Fibroblast of villous mesenchyme (primary cell): ENCODE measurements at regions not wholly inside any gene's neighbourhood (a gene's known extent, or its start where the extent isn't known, plus 50 kb on each side); places are given as distances from the start of the nearest gene placed in this dataset.
"Not testable (repeated sequence)": the region's sequence is repeated elsewhere in the genome, so short reads cannot be mapped to it uniquely, and the experiment has no call there.

Experiments
- DNase-seq: peaks from one replicate; pipeline ENCODE4 v3.0.0-alpha.2; 2010; ENCODE audit warnings: low read depth
- H3K4me3 ChIP-seq: 2 replicates; pipeline ENCODE4 v1.5.1; 2011; ENCODE audit warnings: low read depth, mild to moderate bottlenecking, low read length
- CTCF ChIP-seq: IDR thresholded peaks from 2 replicates; pipeline ENCODE4 v1.5.1; 2012; ENCODE audit warnings: low read depth, mild to moderate bottlenecking, low read length; ENCODE audit not compliant: insufficient read depth

DNA sequence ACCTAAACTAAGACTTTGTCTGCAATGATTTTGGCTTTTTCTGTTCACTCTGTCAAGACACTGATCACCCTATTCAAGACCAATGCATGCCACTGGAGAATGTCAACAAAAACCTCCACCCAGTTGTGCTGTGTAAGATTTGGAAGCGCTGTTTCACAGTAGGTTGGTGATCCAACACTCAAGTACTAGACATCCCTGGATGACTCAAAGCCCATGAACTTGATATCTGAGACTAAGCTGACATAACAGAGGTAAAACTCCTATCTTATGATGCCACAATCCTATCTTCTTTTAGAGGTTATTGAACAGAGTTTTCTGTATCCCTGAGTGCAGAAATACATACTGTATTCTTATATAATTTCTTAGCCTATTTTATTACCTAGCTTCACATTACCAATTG, 251.3 kb upstream of the ETAA1 start:
- DNase-seq, result no peak
- TF ChIP-seq CTCF, result no peak
- H3K4me3 ChIP-seq, result no peak overlapping the region

DNA sequence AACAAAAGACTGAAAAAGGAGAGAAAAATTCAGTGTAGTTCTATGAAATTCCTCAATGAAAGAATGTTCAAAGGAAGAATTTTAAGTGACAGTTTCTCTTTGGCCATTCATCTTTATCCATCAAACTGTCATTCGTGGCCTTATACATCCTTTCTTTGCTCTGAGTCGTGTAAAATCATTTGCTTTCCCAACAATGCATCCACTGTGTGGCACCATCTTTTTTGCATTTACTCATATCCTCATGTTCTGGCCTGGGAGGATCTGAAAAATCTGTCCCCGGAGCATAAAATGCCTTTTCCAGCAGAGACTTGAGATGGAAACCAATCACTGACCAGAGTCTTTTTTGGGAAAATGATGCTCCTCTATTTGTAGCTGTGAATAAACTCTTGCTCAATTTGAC, 240.3 kb upstream of the ETAA1 start:
- H3K4me3 ChIP-seq, result no peak overlapping the region
- no peak for DNase-seq
- TF ChIP-seq CTCF, result no peak

DNA sequence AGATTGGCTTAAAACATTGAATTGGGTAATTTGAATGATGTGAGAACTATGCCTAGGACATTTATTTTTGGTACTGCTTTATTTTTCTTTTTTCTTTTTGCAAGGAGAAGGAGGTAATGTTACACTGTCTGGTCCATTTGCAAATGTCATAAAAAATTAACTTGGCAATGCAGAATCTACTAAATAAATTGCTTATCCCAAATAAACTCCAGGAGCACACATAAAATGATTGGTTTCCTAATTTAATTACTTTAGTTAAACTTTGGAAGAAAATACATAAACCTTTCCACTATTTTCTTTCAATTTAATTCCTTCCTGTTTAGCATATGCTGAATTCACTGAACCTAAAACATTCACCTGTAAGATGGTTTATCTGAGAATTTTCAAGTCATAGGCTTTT, 238.4 kb upstream of the ETAA1 start:
- H3K4me3 ChIP-seq, result no peak overlapping the region
- no peak for DNase-seq
- no peak for TF ChIP-seq CTCF

- DNase-seq, result peak; percentile 65
- TF ChIP-seq CTCF, result no peak
- H3K4me3 ChIP-seq, result no peak overlapping the region
Observed at GRCh38 chr2:67159929-67160328, 237.2 kb upstream of the ETAA1 start.

DNA sequence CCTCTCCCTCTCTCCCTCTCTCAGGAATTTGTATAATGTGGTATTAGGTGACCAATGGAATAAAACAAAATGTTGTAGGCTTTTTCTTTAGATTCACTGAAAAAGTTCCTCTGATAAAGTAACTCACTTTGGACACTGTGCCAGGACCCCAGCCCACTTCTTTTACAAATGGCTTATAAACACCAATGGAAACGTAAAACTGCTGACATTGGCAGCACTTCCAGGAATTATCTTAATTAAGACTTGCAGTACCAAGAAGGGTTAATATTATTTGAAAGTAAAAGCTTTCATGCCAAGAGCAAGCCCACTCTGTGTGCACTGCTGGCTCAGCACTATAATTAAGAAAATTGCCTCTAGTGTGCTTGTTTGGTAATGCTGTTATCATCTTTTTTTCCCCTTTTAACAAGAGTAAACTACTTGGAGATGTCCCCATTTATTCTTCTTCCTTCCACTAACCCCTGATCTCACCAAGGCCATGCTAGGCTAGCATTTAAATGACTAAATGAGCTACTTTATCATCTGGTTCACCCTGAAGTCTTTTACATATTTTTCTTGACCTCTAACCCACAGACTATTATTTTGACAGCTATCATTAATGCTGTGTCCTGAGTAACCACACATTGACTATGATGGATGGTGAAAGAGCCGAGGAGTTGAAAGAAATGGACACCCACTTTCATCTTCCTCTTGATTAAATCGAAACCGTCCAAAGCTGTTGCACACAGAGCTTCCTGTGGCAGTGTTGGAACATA, 232.2 kb upstream of the ETAA1 start:
- TF ChIP-seq CTCF, result no peak
- H3K4me3 ChIP-seq, result no peak overlapping the region
- no peak for DNase-seq

GRCh38 chr2:67165523-67165990, 231.6 kb upstream of the ETAA1 start:
- DNase-seq, result no peak
- no peak overlapping the region for H3K4me3 ChIP-seq
- no peak for TF ChIP-seq CTCF

GRCh38 chr2:67166511-67166910, 230.6 kb upstream of the ETAA1 start:
- not testable (repeated sequence) for DNase-seq

More at GRCh38 chr2:67166511-67166910, 230.6 kb upstream of the ETAA1 start:
- H3K4me3 ChIP-seq, result not testable (repeated sequence)
